ENCODE measurements at regions not wholly inside any gene's neighbourhood (a gene's known extent, or its start where the extent isn't known, plus 50 kb on each side); places are given as distances from the start of the nearest gene placed in this dataset.

GRCh38 chr5:17697671-17698070 is 63.4 kb downstream of the TAF11L14 start:
- no peak for TF ChIP-seq CTCF (IDR thresholded peaks at IDR 0.05; ENCODE audit: unreplicated experiment)
- no peak overlapping the region for H3K4me3 Mint-ChIP-seq (ENCODE audit: low read depth)
- H3K27ac Mint-ChIP-seq: no peak overlapping the region
- no peaks in the 10 kb centered on the region for H3K4me1 Mint-ChIP-seq (ENCODE audit: low read depth)
- no peaks in the 10 kb centered on the region for H3K27me3 Mint-ChIP-seq
- no peaks in the 10 kb centered on the region for H3K9me3 Mint-ChIP-seq (ENCODE audit: low read depth)
- no peaks in the 10 kb centered on the region for H3K36me3 Mint-ChIP-seq (ENCODE audit: insufficient read depth)
- no peak for DNase-seq (ENCODE audit: low spot score, unreplicated experiment)

GRCh38 chr5:17709011-17709710 is 74.9 kb downstream of the TAF11L14 start:
- no peaks in the 10 kb centered on the region for H3K27me3 Mint-ChIP-seq
- no peak for TF ChIP-seq CTCF (IDR thresholded peaks at IDR 0.05; ENCODE audit: unreplicated experiment)
- no peaks in the 10 kb centered on the region for H3K36me3 Mint-ChIP-seq (ENCODE audit: insufficient read depth)
- DNase-seq (ENCODE audit: low spot score, unreplicated experiment): no peak
- peaks cover 8% of the 10 kb centered on the region for H3K9me3 Mint-ChIP-seq (ENCODE audit: low read depth)
- no peak overlapping the region for H3K4me3 Mint-ChIP-seq (ENCODE audit: low read depth)
- no peaks in the 10 kb centered on the region for H3K4me1 Mint-ChIP-seq (ENCODE audit: low read depth)
- H3K27ac Mint-ChIP-seq: no peak overlapping the region

GRCh38 chr5:17713301-17713700 is 79.0 kb downstream of the TAF11L14 start:
- no peak overlapping the region for H3K4me3 Mint-ChIP-seq (ENCODE audit: low read depth)
- TF ChIP-seq CTCF (IDR thresholded peaks at IDR 0.05; ENCODE audit: unreplicated experiment): no peak
- H3K36me3 Mint-ChIP-seq (ENCODE audit: insufficient read depth): no peaks in the 10 kb centered on the region
- peaks cover 8% of the 10 kb centered on the region for H3K9me3 Mint-ChIP-seq (ENCODE audit: low read depth)
- no peaks in the 10 kb centered on the region for H3K27me3 Mint-ChIP-seq
- no peak overlapping the region for H3K27ac Mint-ChIP-seq
- DNase-seq (ENCODE audit: low spot score, unreplicated experiment): no peak
- no peaks in the 10 kb centered on the region for H3K4me1 Mint-ChIP-seq (ENCODE audit: low read depth)

- Mint-ChIP-seq H3K9me3 (ENCODE audit: low read depth) (peaks cover 8% of the 10 kb centered on the region), H3K36me3 (ENCODE audit: insufficient read depth) (no peaks in the 10 kb centered on the region), H3K27me3 (no peaks in the 10 kb centered on the region), H3K4me3 (ENCODE audit: low read depth) (no peak overlapping the region), H3K4me1 (ENCODE audit: low read depth) (no peaks in the 10 kb centered on the region), H3K27ac (no peak overlapping the region)
- DNase-seq (ENCODE audit: low spot score, unreplicated experiment): no peak
- no peak for TF ChIP-seq CTCF (IDR thresholded peaks at IDR 0.05; ENCODE audit: unreplicated experiment)
Observed at GRCh38 chr5:17714186-17714585, 79.9 kb downstream of the TAF11L14 start.

GRCh38 chr5:17719592-17719991 is 85.3 kb downstream of the TAF11L14 start:
- no peak for DNase-seq (ENCODE audit: low spot score, unreplicated experiment)
- Mint-ChIP-seq H3K4me3 (ENCODE audit: low read depth) (no peak overlapping the region), H3K27me3 (no peaks in the 10 kb centered on the region), H3K36me3 (ENCODE audit: insufficient read depth) (no peaks in the 10 kb centered on the region), H3K9me3 (ENCODE audit: low read depth) (peaks cover 3% of the 10 kb centered on the region), H3K4me1 (ENCODE audit: low read depth) (no peaks in the 10 kb centered on the region), H3K27ac (no peak overlapping the region)
- no peak for TF ChIP-seq CTCF (IDR thresholded peaks at IDR 0.05; ENCODE audit: unreplicated experiment)

Measured in progenitor cell of endocrine pancreas (in vitro differentiated cells).